ENCODE measurements at regions not wholly inside any gene's neighbourhood (a gene's known extent, or its start where the extent isn't known, plus 50 kb on each side); places are given as distances from the start of the nearest gene placed in this dataset.

- FAIRE-seq = no peak
- DNase-seq (ENCODE audit: insufficient read length) = no peak
- no peak for TF ChIP-seq POLR2AphosphoS5 (IDR thresholded peaks at IDR 0.05; ENCODE audit: low read depth, low read length)
Observed at GRCh38 chr7:79973455-79973854, 161.2 kb upstream of the GNAI1 start.

GRCh38 chr7:79971058-79971457, 163.6 kb upstream of the GNAI1 start:
- DNase-seq (ENCODE audit: insufficient read length) (no peak), FAIRE-seq (no peak)
- TF ChIP-seq POLR2AphosphoS5 (IDR thresholded peaks at IDR 0.05; ENCODE audit: low read depth, low read length) (no peak), TAF1 (IDR thresholded peaks at IDR 0.05; ENCODE audit: borderline replicate concordance, low read depth, low read length) (no peak), POLR2A (IDR thresholded peaks at IDR 0.05; ENCODE audit: low read depth, low read length) (no peak)

GRCh38 chr7:79968894-79969293, 165.7 kb upstream of the GNAI1 start:
- TF ChIP-seq POLR2A (IDR thresholded peaks at IDR 0.05; ENCODE audit: low read depth, low read length) = no peak
- TF ChIP-seq POLR2AphosphoS5 (IDR thresholded peaks at IDR 0.05; ENCODE audit: low read depth, low read length) = no peak
- TF ChIP-seq TAF1 (IDR thresholded peaks at IDR 0.05; ENCODE audit: borderline replicate concordance, low read depth, low read length) = no peak
- DNase-seq (ENCODE audit: insufficient read length) (no peak), FAIRE-seq (no peak)

DNA sequence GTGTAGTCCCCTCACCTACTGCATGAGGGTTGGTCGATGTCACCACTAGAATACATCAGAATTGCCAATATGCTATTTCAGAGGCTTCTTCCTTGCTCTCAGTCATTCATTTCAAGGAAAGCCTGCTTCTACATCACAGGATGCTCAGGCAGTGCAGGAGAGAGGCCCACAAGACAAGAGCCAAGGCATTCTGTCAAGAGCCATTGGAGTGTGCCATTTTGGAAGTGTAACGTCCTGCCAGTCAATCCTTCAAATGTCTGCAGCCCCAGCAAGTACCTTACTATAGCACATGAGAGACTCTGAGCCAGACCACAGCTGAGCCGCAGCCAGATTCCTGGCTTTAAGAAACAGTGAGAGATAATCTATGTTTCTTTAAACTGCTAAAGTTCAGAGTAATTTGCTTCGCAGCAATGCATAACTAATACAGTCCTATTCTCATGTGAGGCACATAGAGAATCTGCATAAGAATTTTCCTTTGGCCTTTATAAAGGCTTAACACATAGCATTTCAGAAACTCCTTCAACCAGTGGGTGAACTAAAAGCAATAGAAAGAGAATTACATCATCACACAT, 166.5 kb upstream of the GNAI1 start:
- TF ChIP-seq POLR2A (IDR thresholded peaks at IDR 0.05; ENCODE audit: low read depth, low read length) = no peak
- TF ChIP-seq TAF1 (IDR thresholded peaks at IDR 0.05; ENCODE audit: borderline replicate concordance, low read depth, low read length) = no peak
- TF ChIP-seq POLR2AphosphoS5 (IDR thresholded peaks at IDR 0.05; ENCODE audit: low read depth, low read length) = no peak
- no peak for FAIRE-seq
- DNase-seq (ENCODE audit: insufficient read length) = no peak

DNA sequence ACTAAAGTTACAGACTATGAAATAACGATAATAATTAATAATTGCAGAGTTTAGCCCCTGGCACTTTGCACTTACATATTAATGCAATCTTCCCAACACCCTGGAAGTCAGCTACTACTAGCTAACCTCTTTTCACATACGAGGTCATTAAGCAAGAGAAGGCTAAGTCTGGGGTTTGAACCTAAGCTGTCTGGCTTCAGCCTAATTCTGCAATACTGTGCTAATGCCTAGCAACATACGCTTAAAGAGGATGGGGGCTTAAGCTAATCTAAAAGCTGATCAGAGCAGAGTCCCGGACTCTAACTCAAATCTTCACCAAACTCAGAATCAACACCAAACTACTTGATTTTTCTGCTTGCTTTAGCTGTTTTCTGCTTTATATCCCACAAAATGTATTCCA, 168.7 kb upstream of the GNAI1 start:
- no peak for DNase-seq (ENCODE audit: insufficient read length)
- no peak for TF ChIP-seq POLR2A (IDR thresholded peaks at IDR 0.05; ENCODE audit: low read depth, low read length)
- TF ChIP-seq POLR2AphosphoS5 (IDR thresholded peaks at IDR 0.05; ENCODE audit: low read depth, low read length) = no peak
- no peak for TF ChIP-seq TAF1 (IDR thresholded peaks at IDR 0.05; ENCODE audit: borderline replicate concordance, low read depth, low read length)

GRCh38 chr7:79964463-79964862, 170.2 kb upstream of the GNAI1 start:
- no peak for DNase-seq (ENCODE audit: insufficient read length)
- TF ChIP-seq POLR2A (IDR thresholded peaks at IDR 0.05; ENCODE audit: low read depth, low read length) = no peak
- no peak for TF ChIP-seq POLR2AphosphoS5 (IDR thresholded peaks at IDR 0.05; ENCODE audit: low read depth, low read length)
- TF ChIP-seq TAF1 (IDR thresholded peaks at IDR 0.05; ENCODE audit: borderline replicate concordance, low read depth, low read length) = no peak
- FAIRE-seq = no peak

More for the DNA sequence above, 168.7 kb upstream of the GNAI1 start:
- FAIRE-seq = no peak

DNA sequence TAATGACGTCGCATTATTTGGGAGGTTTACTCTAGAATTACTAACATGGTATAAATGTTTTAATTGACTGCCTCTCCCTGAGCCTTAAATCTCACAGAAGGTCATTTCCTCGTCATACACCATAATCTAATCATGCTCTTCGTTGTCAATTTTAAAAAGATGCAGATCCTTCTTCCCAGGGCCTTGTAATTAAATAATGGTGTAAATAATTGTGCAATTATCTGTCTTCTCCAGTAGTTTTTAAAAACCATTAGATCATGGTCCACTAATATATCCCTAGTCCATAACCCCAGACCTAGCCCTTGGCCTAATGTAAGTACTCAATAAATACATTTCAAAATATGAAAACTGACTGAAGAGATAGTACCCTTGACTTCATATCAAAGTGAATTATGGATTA, 181.5 kb upstream of the GNAI1 start:
- DNase-seq (ENCODE audit: insufficient read length) (no peak), FAIRE-seq (no peak)
- TF ChIP-seq POLR2AphosphoS5 (IDR thresholded peaks at IDR 0.05; ENCODE audit: low read depth, low read length) = no peak
- no peak for TF ChIP-seq TAF1 (IDR thresholded peaks at IDR 0.05; ENCODE audit: borderline replicate concordance, low read depth, low read length)
- no peak for TF ChIP-seq POLR2A (IDR thresholded peaks at IDR 0.05; ENCODE audit: low read depth, low read length)

DNA sequence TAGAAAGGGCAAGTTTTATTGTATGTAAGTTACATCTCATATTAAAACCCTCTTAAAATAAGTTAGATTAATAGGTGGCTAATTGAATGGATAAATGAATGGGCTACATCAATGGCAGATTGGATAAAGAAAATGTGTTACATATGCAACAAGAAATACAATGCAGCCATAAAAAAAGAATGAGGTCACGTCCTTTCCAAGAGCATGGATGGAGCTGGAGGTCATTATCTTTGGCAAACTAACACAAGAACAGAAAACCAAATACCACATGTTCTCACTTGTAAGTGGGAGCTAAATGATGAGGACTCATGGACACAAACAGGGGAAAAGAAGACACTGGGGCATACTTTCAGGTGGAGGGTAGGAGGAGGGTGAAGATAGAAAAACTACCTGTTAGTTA, 182.2 kb upstream of the GNAI1 start:
- TF ChIP-seq POLR2A (IDR thresholded peaks at IDR 0.05; ENCODE audit: low read depth, low read length) (no peak), TAF1 (IDR thresholded peaks at IDR 0.05; ENCODE audit: borderline replicate concordance, low read depth, low read length) (no peak), POLR2AphosphoS5 (IDR thresholded peaks at IDR 0.05; ENCODE audit: low read depth, low read length) (no peak)
- DNase-seq (ENCODE audit: insufficient read length) (no peak), FAIRE-seq (no peak)

GRCh38 chr7:79951415-79951814, 183.2 kb upstream of the GNAI1 start:
- no peak for FAIRE-seq
- TF ChIP-seq TAF1 (IDR thresholded peaks at IDR 0.05; ENCODE audit: borderline replicate concordance, low read depth, low read length) (no peak), POLR2A (IDR thresholded peaks at IDR 0.05; ENCODE audit: low read depth, low read length) (no peak), POLR2AphosphoS5 (IDR thresholded peaks at IDR 0.05; ENCODE audit: low read depth, low read length) (no peak)
- DNase-seq (ENCODE audit: insufficient read length) = no peak

- FAIRE-seq (no peak), DNase-seq (ENCODE audit: insufficient read length) (no peak)
- no peak for TF ChIP-seq TAF1 (IDR thresholded peaks at IDR 0.05; ENCODE audit: borderline replicate concordance, low read depth, low read length)
- TF ChIP-seq POLR2AphosphoS5 (IDR thresholded peaks at IDR 0.05; ENCODE audit: low read depth, low read length) = no peak
- TF ChIP-seq POLR2A (IDR thresholded peaks at IDR 0.05; ENCODE audit: low read depth, low read length) = no peak
Observed at GRCh38 chr7:79949778-79950177, 184.9 kb upstream of the GNAI1 start.

DNA sequence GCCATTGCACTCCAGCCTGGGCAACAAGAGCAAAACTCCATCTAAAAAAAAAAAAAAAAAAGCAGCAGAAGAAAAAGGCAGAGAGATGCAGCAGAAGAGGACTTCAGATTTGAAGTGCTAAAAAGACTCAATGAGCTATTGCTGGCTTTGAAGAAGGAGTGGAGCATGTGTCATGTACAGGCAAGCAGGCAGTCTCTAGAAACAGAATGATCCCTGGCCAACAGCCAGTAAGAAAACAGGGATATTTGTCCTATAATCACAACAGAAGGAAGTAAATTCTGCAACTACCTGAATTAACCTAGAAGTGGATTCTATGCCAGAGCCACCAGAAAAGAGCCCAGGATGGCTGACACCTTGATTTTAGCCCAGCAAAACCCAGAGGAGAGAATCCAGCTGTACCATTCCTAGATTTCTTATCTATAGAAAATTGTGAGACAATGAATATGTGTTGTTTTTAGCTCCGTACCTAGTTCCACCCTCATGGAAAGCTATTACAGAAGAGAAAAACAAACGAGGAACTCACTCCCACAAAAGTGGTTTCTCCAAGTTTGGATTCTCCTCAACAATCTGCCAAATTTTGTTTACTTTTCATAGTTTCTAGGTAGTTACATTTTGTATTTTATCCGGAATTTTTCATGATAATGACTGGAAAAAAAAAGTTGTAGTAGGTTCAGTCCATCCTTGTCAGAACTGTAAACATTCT, 198.2 kb upstream of the GNAI1 start:
- FAIRE-seq = no peak
- TF ChIP-seq POLR2AphosphoS5 (IDR thresholded peaks at IDR 0.05; ENCODE audit: low read depth, low read length) (no peak), TAF1 (IDR thresholded peaks at IDR 0.05; ENCODE audit: borderline replicate concordance, low read depth, low read length) (no peak), POLR2A (IDR thresholded peaks at IDR 0.05; ENCODE audit: low read depth, low read length) (no peak)
- DNase-seq (ENCODE audit: insufficient read length) = no peak

DNA sequence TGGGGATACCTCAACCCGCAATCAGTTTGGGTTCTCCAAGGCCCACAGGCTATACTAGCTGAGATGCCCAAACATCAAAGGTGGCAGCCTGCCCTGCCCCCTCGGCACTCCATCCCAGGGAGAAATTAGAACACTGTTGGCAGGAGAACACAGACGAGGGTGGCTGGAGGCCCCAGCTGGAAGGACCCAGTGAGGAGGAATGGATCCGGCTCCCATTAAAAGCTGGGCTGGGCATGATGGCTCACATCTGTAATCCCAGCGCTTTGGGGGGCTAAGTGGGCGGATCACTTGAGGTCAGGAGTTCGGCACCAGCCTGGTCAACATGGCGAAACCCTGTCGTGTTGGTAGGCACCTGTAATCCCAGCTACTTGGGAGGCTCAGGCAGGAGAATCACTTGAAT, 199.9 kb upstream of the GNAI1 start:
- DNase-seq (ENCODE audit: insufficient read length) (no peak), FAIRE-seq (no peak)
- no peak for TF ChIP-seq POLR2A (IDR thresholded peaks at IDR 0.05; ENCODE audit: low read depth, low read length)
- TF ChIP-seq TAF1 (IDR thresholded peaks at IDR 0.05; ENCODE audit: borderline replicate concordance, low read depth, low read length) = no peak
- no peak for TF ChIP-seq POLR2AphosphoS5 (IDR thresholded peaks at IDR 0.05; ENCODE audit: low read depth, low read length)

Measured in GM12892 (cell line).